HCT116 (cell line): ENCODE measurements at regions not wholly inside any gene's neighbourhood (a gene's known extent, or its start where the extent isn't known, plus 50 kb on each side); places are given as distances from the start of the nearest gene placed in this dataset.

ENCODE experiments used
- ATAC-seq: fragments of 200-7000 bp; cut with Tn5 transposase; 2 replicates; pipeline ENCODE4 v1.9.1; 2020; ENCODE audit warnings: mild to moderate bottlenecking, moderate library complexity
- BruUV-seq: library from RNA; stranded (reverse); fragments of 400-500 nt; replicated peaks from 2 replicates; lab custom pipeline; 2021; lab: Mats Ljungman, UMichigan
- CTCF ChIA-PET: fragments of 300-600 bp; sonication (Branson Sonifier 250); formaldehyde crosslinking; loops from one replicate; lab custom pipeline; 2021; ENCODE audit warnings: antibody characterized with exemption; lab: Charles Lee
- POLR2A ChIA-PET: fragments of 300-600, 350-600 bp; sonication (Branson Sonifier 250); formaldehyde crosslinking; loops from one replicate; lab custom pipeline; 2021; ENCODE audit warnings: antibody characterized with exemption; lab: Charles Lee
- RAD21 ChIA-PET, 2 experiments: fragments of 300-600 bp; sonication (Branson Sonifier 250); formaldehyde crosslinking; loops; one replicate each; lab custom pipeline; 2023; ENCODE audit warnings: low total read pairs in 2 of 2; ENCODE audit not compliant: uncharacterized antibody in 2 of 2, unreplicated experiment in 2 of 2, low non-redundant PET in 1 of 2; lab: Charles Lee
- DNase-seq: peaks from one replicate; pipeline ENCODE4 v3.0.0-alpha.2; 2010; ENCODE audit warnings: low read depth, low spot score
- H2AFZ ChIP-seq: fragments of 200-600 bp; shearing (Covaris generic), sonication (generic); 2 replicates; pipeline ENCODE4 v1.6.1; 2017; ENCODE audit warnings: low read depth, mixed run types, mixed read lengths, antibody characterized with exemption, low read length; ENCODE audit not compliant: poor library complexity, severe bottlenecking
- H3K27ac ChIP-seq: 2 replicates; pipeline ENCODE4 v1.5.1; 2012; ENCODE audit warnings: low read depth, low read length
- H3K27me3 ChIP-seq: fragments of 200-600 bp; sonication (generic); 2 replicates; pipeline ENCODE4 v1.6.1; 2016; ENCODE audit warnings: mixed run types, low read length, mixed read lengths; ENCODE audit not compliant: insufficient read depth
- H3K36me3 ChIP-seq, 2 experiments: fragments of 200-500 bp in 1 of 2; fragments of 200-600 bp in 1 of 2; sonication (Bioruptor generic) in 1 of 2; sonication (generic) in 1 of 2; 2 replicates each; pipeline versions ENCODE4 v1.5.1 to v1.6.1; 2014 to 2016; ENCODE audit warnings: low read length in 2 of 2, inconsistent platforms in 1 of 2, mixed read lengths in 1 of 2, mixed run types in 1 of 2; ENCODE audit not compliant: insufficient read depth in 2 of 2, control insufficient read depth in 1 of 2
- H3K4me1 ChIP-seq, 2 experiments: fragments of 200-600 bp in 1 of 2; sonication (generic) in 1 of 2; 2 replicates each; pipeline versions ENCODE4 v1.5.1 to v1.6.1; 2012 to 2017; ENCODE audit warnings: low read length in 2 of 2, inconsistent platforms in 1 of 2, mild to moderate bottlenecking in 1 of 2, mixed read lengths in 1 of 2, mixed run types in 1 of 2, moderate library complexity in 1 of 2; ENCODE audit not compliant: insufficient read depth in 2 of 2, control insufficient read depth in 1 of 2
- H3K4me2 ChIP-seq: fragments of 200-600 bp; sonication (generic); 2 replicates; pipeline ENCODE4 v1.6.1; 2017; ENCODE audit warnings: mixed run types, low read length, mixed read lengths
- H3K4me3 ChIP-seq, 2 experiments: fragments of 200-600 bp in 1 of 2; sonication (generic) in 1 of 2; replicated peaks in 1 of 2; 2 replicates each; pipeline ENCODE4 v1.5.1; 2011 to 2016; ENCODE audit warnings: low read length in 2 of 2, control low read depth in 1 of 2, low read depth in 1 of 2, mild to moderate bottlenecking in 1 of 2, mixed read lengths in 1 of 2, mixed run types in 1 of 2
- H3K79me2 ChIP-seq: fragments of 200-600 bp; sonication (generic); 2 replicates; pipeline ENCODE4 v1.6.1; 2017; ENCODE audit warnings: mild to moderate bottlenecking, mixed run types, low read length, moderate library complexity, mixed read lengths; ENCODE audit not compliant: insufficient read depth
- H3K9ac ChIP-seq: fragments of 200-600 bp; sonication (generic); 2 replicates; pipeline ENCODE4 v1.6.1; 2016; ENCODE audit warnings: low read length, mixed read lengths
- H3K9me2 ChIP-seq: fragments of 200-600 bp; sonication (generic), shearing (Covaris generic); 2 replicates; pipeline ENCODE4 v1.6.1; 2017; ENCODE audit warnings: mixed run types, mild to moderate bottlenecking, moderate library complexity; ENCODE audit not compliant: insufficient read depth
- H3K9me3 ChIP-seq, 2 experiments: fragments of 200-500 bp in 1 of 2; fragments of 200-600 bp in 1 of 2; sonication (Bioruptor generic) in 1 of 2; sonication (generic) in 1 of 2; 2 replicates each; pipeline ENCODE4 v1.6.1; 2014 to 2017; ENCODE audit warnings: low read length in 2 of 2, mixed read lengths in 2 of 2, inconsistent platforms in 1 of 2, low read depth in 1 of 2, mild to moderate bottlenecking in 1 of 2, mixed run types in 1 of 2, moderate library complexity in 1 of 2; ENCODE audit not compliant: control insufficient read depth in 1 of 2, insufficient read depth in 1 of 2
- H4K20me1 ChIP-seq: fragments of 200-600 bp; sonication (generic), shearing (Covaris generic); 2 replicates; pipeline ENCODE4 v1.6.1; 2017; ENCODE audit warnings: mixed run types, mild to moderate bottlenecking, moderate library complexity; ENCODE audit not compliant: insufficient read depth
- ATF3 ChIP-seq: IDR thresholded peaks from 2 replicates; pipeline ENCODE4 v1.6.1; 2012
- CBX3 ChIP-seq: IDR thresholded peaks from 2 replicates; pipeline ENCODE4 v1.6.1; 2012; ENCODE audit warnings: low read depth
- CEBPB ChIP-seq: IDR thresholded peaks from 2 replicates; pipeline ENCODE4 v1.6.1; 2012; ENCODE audit warnings: low read depth
- CTCF ChIP-seq, 3 experiments: fragments of 200-600 bp in 1 of 3; sonication (generic) in 1 of 3; IDR thresholded peaks in 2 of 3; conservative IDR thresholded peaks in 1 of 3; 2 replicates each; pipeline ENCODE4 v1.5.1; 2012 to 2017; ENCODE audit warnings: low read depth in 2 of 3, low read length in 2 of 3, antibody characterized with exemption in 1 of 3, borderline replicate concordance in 1 of 3, control low read depth in 1 of 3, mild to moderate bottlenecking in 1 of 3, mixed read lengths in 1 of 3, mixed run types in 1 of 3, moderate library complexity in 1 of 3; ENCODE audit not compliant: insufficient read depth in 1 of 3
- EGR1 ChIP-seq: IDR thresholded peaks from 2 replicates; pipeline ENCODE4 v1.6.1; 2012; ENCODE audit warnings: low read depth
- EZH2phosphoT487 ChIP-seq: fragments of 200-600 bp; IDR thresholded peaks from 2 replicates; pipeline ENCODE4 v1.6.1; 2018; ENCODE audit warnings: antibody characterized with exemption, borderline replicate concordance
- POLR2A ChIP-seq: IDR thresholded peaks from 2 replicates; pipeline ENCODE4 v1.7.0; 2011; ENCODE audit warnings: borderline replicate concordance; ENCODE audit not compliant: insufficient read depth, insufficient read length; ENCODE audit errors: extremely low read depth
- POLR2AphosphoS5 ChIP-seq: IDR thresholded peaks from 2 replicates; pipeline ENCODE4 v1.6.1; 2011; ENCODE audit warnings: mild to moderate bottlenecking, low read depth, low read length, moderate library complexity
- SIN3A ChIP-seq: IDR thresholded peaks from 2 replicates; pipeline ENCODE4 v1.6.1; 2012; ENCODE audit warnings: low read depth
- SP1 ChIP-seq: IDR thresholded peaks from 2 replicates; pipeline ENCODE4 v1.6.1; 2012; ENCODE audit warnings: low read depth
- TCF7L2 ChIP-seq: IDR thresholded peaks from 2 replicates; pipeline ENCODE4 v1.7.0; 2011; ENCODE audit warnings: borderline replicate concordance, inconsistent platforms; ENCODE audit not compliant: insufficient read depth, insufficient read length; ENCODE audit errors: extremely low read depth
- YY1 ChIP-seq: IDR thresholded peaks from 2 replicates; pipeline ENCODE4 v1.6.1; 2011; ENCODE audit warnings: low read length, low read depth, moderate library complexity, mild to moderate bottlenecking; ENCODE audit not compliant: insufficient replicate concordance; ENCODE audit errors: extremely low read depth
- intact Hi-C: fragments of 100-400 bp; cut with micrococcal nuclease; formaldehyde crosslinking; loops from 2 replicates; pipeline ENCODE4 v1.10.0; 2022

- ChIA-PET RAD21 (no interaction called here), POLR2A (no interaction called here), CTCF (no interaction called here)
- TF ChIP-seq YY1 (no peak), EZH2phosphoT487 (no peak), TCF7L2 (no peak), POLR2AphosphoS5 (no peak), CEBPB (no peak), SIN3A (no peak)
- Histone ChIP-seq H3K9ac (no peak overlapping the region), H3K79me2 (no peaks in the 10 kb centered on the region), H3K27ac (no peak overlapping the region), H3K27me3 (no peaks in the 10 kb centered on the region), H3K9me2 (no peaks in the 10 kb centered on the region), H3K4me3 (no peak overlapping the region), H3K9me3 (peaks cover 7 to 9% of the 10 kb centered on the region in 2 experiments; a peak in 3 of 4 replicates), H3K4me1 (no peaks in the 10 kb centered on the region), H4K20me1 (no peaks in the 10 kb centered on the region), H3K4me2 (no peak overlapping the region), H2AFZ (no peak overlapping the region), H3K36me3 (no peaks in the 10 kb centered on the region)
- DNase-seq (no peak), ATAC-seq (no peak)
- intact Hi-C loops, result no loop called here
- no TSS peak for BruUV-seq
Observed at GRCh38 chr11:42595876-42596275, 715.9 kb upstream of the API5 start.

- Histone ChIP-seq H3K9me3 (peaks cover 7 to 9% of the 10 kb centered on the region in 2 experiments; a peak in 3 of 4 replicates), H3K27me3 (no peaks in the 10 kb centered on the region), H3K4me1 (no peaks in the 10 kb centered on the region), H3K4me3 (no peak overlapping the region), H3K36me3 (no peaks in the 10 kb centered on the region), H3K9me2 (no peaks in the 10 kb centered on the region), H2AFZ (no peak overlapping the region), H3K79me2 (no peaks in the 10 kb centered on the region)
- intact Hi-C loops, result no loop called here
- RAD21 ChIA-PET, result no interaction called here
- POLR2A ChIA-PET, result no interaction called here
- TF ChIP-seq CTCF (IDR thresholded peaks at IDR 0.05 in 2 of 3, conservative IDR thresholded peaks at IDR 0.05 in 1 of 3; ENCODE audit: borderline replicate concordance in 1 of 3, insufficient read depth in 1 of 3, low read depth in 2 of 3, low read length in 2 of 3) (no peak), POLR2AphosphoS5 (no peak), POLR2A (no peak), ATF3 (no peak), SIN3A (no peak), TCF7L2 (no peak), EGR1 (no peak), CBX3 (no peak), SP1 (no peak)
- TF ChIP-seq, all 23 proteins: peak for 0
- Histone ChIP-seq H4K20me1 (no peaks in the 10 kb centered on the region), H3K27ac (no peak overlapping the region), H3K9ac (no peak overlapping the region), H3K4me2 (no peak overlapping the region)
- CTCF ChIA-PET, result no interaction called here
- no TSS peak for BruUV-seq
- DNase-seq (no peak), ATAC-seq (no peak)
Observed at GRCh38 chr11:42596576-42597145, 715.1 kb upstream of the API5 start.
